ENCODE measurements at regions not wholly inside any gene's neighbourhood (a gene's known extent, or its start where the extent isn't known, plus 50 kb on each side); places are given as distances from the start of the nearest gene placed in this dataset.
"Not testable (repeated sequence)": the region's sequence is repeated elsewhere in the genome, so short reads cannot be mapped to it uniquely, and the experiment has no call there.

- DNase-seq (ENCODE audit: extremely low read depth in 1 of 11, low read depth in 9 of 11, low spot score in 4 of 11), result no peak
These were observed 593.6 kb downstream of the KLHL13 start for GRCh38 chrX:117522725-117523700.

DNA sequence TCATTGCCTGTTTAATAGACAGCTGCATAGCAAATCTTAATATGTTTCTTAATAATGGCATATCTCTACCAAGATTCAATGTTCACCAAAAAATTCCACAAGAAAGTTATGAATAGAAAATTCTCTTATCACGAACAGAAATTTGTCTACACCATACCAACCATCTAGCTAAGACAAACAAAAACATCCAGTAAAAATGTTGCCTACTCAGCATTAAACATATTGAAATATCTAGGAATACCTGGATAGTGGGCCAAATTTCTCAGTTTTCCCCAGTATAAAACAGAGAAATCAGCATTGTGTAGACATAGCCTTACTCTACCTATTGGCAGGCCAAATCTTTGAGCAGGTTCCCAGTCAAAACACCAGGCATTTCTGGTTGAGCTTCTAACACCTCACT lies 598.6 kb downstream of the KLHL13 start:
- no peak for DNase-seq (ENCODE audit: extremely low read depth in 1 of 11, low read depth in 9 of 11, low spot score in 4 of 11)

DNA sequence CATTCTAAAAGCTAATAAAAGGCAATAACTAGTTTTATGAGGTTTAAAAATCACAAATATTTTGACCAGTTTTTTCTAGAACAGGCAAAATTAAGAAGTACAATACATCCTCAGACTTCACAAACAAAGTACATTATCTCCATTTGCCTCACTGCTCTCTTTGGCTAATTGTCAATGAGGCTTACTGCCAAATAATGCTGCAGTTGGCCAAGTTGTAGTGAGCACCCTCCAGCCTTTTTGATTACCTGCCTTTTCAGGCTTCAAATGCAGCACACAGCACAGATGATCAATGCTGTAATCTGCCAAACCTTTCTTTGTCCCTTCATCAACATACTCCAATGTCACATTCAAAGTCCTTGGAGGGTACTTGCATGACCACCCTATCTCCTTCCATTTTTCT lies 605.2 kb downstream of the KLHL13 start:
- DNase-seq (ENCODE audit: extremely low read depth in 1 of 11, low read depth in 9 of 11, low spot score in 4 of 11), result no peak

DNA sequence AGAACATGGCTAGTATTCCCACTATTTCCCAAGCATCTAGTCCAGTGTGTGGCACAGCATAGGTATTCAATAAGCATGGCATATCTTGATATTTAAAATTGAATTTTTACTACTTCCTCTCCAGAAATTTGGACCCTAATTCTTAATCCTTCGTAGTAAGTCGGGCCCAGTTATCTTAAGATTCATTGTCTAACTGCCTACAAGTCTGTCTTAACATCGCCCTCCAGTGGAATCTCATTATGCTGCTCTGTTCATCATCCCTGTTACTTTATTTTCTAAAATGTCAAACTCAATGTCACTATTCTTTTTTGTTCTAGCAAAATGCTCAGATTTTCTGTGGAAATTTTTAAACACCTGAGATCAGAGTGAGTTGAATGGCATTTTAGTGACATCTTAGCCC lies 606.2 kb downstream of the KLHL13 start:
- no peak for DNase-seq (ENCODE audit: extremely low read depth in 1 of 11, low read depth in 9 of 11, low spot score in 4 of 11)

DNA sequence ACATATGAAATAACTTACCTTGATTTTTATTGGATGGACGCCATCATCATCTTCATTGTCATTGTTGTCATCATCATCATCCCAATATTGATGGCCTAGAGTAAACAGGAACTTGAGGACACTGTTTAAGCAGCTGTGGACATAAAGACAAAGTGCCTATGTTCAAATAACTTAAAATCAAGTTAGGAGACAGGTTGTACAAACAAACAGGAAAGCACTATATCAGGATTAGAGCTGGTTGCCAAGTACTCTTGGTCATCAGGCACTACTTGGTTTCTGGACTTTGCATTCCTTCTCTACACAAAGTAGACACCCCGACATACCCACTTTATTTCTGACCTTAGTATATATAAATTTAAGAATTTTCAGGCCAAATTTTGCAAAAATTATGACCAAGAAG lies 608.6 kb downstream of the KLHL13 start:
- DNase-seq (ENCODE audit: extremely low read depth in 1 of 11, low read depth in 9 of 11, low spot score in 4 of 11), result no peak

- no peak for DNase-seq (ENCODE audit: extremely low read depth in 1 of 11, low read depth in 9 of 11, low spot score in 4 of 11)
These were observed 629.2 kb downstream of the KLHL13 start for GRCh38 chrX:117487421-117487820.

GRCh38 chrX:117483950-117484349 lies 632.7 kb downstream of the KLHL13 start:
- DNase-seq (ENCODE audit: extremely low read depth in 1 of 11, low read depth in 9 of 11, low spot score in 4 of 11), result no peak

GRCh38 chrX:117458243-117458968 lies 658.2 kb downstream of the KLHL13 start:
- no peak for DNase-seq (ENCODE audit: extremely low read depth in 1 of 11, low read depth in 9 of 11, low spot score in 4 of 11)

DNA sequence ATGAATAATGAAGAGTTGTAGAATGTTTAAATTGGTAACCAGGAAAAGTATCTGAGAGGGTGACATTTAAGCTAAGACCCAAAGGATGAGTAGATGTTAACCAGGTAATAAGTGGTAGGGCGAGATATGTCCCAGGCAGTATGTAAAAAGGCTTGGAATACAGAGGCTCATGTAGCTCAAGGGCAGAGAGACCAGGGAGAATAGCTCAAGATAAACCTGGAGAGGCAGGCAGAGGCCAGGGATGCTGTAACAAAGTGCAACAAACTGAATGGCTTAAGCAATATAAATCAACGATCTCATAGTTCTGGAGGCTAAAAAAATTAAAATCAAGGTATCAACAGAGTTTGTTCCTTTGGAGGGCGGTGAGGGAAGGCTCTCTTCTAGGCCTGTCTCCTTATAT lies 660.8 kb downstream of the KLHL13 start:
- no peak for DNase-seq (ENCODE audit: extremely low read depth in 1 of 11, low read depth in 9 of 11, low spot score in 4 of 11)

GRCh38 chrX:117429501-117429900 lies 687.1 kb downstream of the KLHL13 start:
- DNase-seq (ENCODE audit: extremely low read depth in 1 of 11, low read depth in 9 of 11, low spot score in 4 of 11), result no peak

- no peak for DNase-seq (ENCODE audit: extremely low read depth in 1 of 11, low read depth in 9 of 11, low spot score in 4 of 11)
These were observed 709.0 kb downstream of the KLHL13 start for GRCh38 chrX:117407449-117408150.

GRCh38 chrX:117400839-117401238 lies 715.8 kb downstream of the KLHL13 start:
- DNase-seq (ENCODE audit: extremely low read depth in 1 of 11, low read depth in 9 of 11, low spot score in 4 of 11), result no peak

- DNase-seq (ENCODE audit: extremely low read depth in 1 of 11, low read depth in 9 of 11, low spot score in 4 of 11), result no peak
These were observed 716.6 kb downstream of the KLHL13 start for GRCh38 chrX:117400005-117400404.

- DNase-seq (ENCODE audit: extremely low read depth in 1 of 11, low read depth in 9 of 11, low spot score in 4 of 11), result no peak
These were observed 718.8 kb downstream of the KLHL13 start for GRCh38 chrX:117397844-117398243.

DNA sequence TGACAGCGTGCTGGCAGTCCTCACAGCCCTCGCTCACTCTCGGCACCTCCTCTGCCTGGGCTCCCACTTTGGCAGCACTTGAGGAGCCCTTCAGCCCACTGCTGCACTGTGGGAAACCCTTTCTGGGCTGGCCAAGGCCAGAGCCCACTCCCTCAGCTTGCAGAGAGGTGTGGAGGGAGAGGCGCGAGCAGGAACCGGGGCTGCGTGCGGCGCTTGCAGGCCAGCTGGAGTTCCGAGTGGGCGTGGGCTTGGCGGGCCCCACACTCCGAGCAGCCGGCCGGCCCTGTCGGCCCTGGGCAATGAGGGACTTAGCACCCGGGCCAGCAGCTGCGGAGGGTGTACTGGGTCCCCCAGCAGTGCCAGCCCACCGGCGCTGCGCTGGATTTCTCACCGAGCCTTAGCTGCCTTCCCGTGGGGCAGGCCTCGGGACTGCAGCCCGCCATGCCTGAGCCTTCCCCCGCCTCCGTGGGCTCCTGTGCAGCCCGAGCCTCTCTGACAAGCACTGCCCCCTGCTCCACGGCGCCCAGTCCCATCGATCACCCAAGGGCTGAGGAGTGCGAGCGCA lies 722.0 kb downstream of the KLHL13 start:
- not testable (repeated sequence) for DNase-seq (ENCODE audit: extremely low read depth in 1 of 11, low read depth in 9 of 11, low spot score in 4 of 11)

GRCh38 chrX:117392360-117392759 lies 724.2 kb downstream of the KLHL13 start:
- not testable (repeated sequence) for DNase-seq (ENCODE audit: extremely low read depth in 1 of 11, low read depth in 9 of 11, low spot score in 4 of 11)

DNA sequence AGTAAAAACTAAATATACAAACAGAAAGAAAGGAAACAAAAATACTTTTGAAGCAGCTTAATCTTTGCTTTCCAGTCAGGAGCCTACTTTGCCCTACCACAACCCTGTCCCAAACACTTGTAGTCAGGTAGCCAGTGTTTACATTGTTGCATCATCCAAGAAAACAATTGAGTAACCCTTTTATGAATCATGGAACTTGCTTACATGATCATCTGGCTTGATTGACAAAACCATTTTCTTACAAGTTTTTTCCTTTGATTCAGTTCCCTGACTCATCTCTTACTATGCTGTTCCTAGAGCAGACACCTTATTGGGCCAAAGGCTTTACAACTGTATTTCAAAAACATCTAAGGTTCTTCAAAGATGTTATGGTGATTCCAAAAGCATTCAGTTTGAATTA lies 740.1 kb downstream of the KLHL13 start:
- no peak for DNase-seq (ENCODE audit: extremely low read depth in 1 of 11, low read depth in 9 of 11, low spot score in 4 of 11)

- no peak for DNase-seq (ENCODE audit: extremely low read depth in 1 of 11, low read depth in 9 of 11, low spot score in 4 of 11)
These were observed 781.4 kb downstream of the KLHL13 start for GRCh38 chrX:117335209-117335608.

DNA sequence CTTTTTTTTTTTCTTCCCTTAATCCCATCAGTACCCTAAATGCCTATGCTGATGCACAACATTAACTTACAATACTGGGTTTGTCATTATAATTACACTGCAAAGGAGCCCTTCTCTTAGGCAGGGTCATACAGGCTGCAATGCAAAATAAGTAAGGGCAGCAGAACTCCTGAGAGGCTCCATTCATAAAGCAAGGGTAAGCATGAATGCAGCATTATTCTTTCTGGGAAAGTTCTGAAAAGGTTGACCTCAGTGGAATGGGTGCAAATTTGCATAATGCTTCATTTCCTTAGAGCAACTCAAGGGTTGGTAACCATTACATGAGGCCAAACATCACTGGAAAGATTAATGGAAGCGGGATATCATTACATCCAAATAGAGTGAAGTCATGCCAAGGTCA lies 789.2 kb downstream of the KLHL13 start:
- no peak for DNase-seq (ENCODE audit: extremely low read depth in 1 of 11, low read depth in 9 of 11, low spot score in 4 of 11)

All from renal cortex interstitium (tissue), 11 donors.